Neural progenitor cell (in vitro differentiated cells): ENCODE measurements at regions not wholly inside any gene's neighbourhood (a gene's known extent, or its start where the extent isn't known, plus 50 kb on each side); places are given as distances from the start of the nearest gene placed in this dataset.

Experiments used
- DNase-seq: peaks from one replicate; pipeline ENCODE4 v3.0.0-alpha.2; 2016; ENCODE audit warnings: low spot score
- H2AFZ ChIP-seq: fragments of 200-600 bp; sonication (generic); replicated peaks from 2 replicates; pipeline ENCODE4 v1.6.1; 2016; ENCODE audit warnings: antibody characterized with exemption
- H3F3A ChIP-seq: fragments of 200-600 bp; sonication (generic); 2 replicates; pipeline ENCODE4 v1.6.1; 2016; ENCODE audit warnings: antibody characterized with exemption, low read depth
- H3K27ac ChIP-seq: fragments of 200-600 bp; sonication (generic); 2 replicates; pipeline ENCODE4 v1.5.1; 2016; ENCODE audit warnings: mild to moderate bottlenecking
- H3K27me3 ChIP-seq: fragments of 200-600 bp; sonication (generic); 2 replicates; pipeline ENCODE4 v1.6.1; 2016; ENCODE audit warnings: mild to moderate bottlenecking, moderate library complexity
- H3K36me3 ChIP-seq: fragments of 200-600 bp; sonication (generic); 2 replicates; pipeline ENCODE4 v1.5.1; 2016
- H3K4me1 ChIP-seq: fragments of 200-600 bp; sonication (generic); 2 replicates; pipeline ENCODE4 v1.6.1; 2016; ENCODE audit warnings: mixed run types
- H3K4me2 ChIP-seq: fragments of 200-600 bp; sonication (generic); 2 replicates; pipeline ENCODE4 v1.6.1; 2016
- H3K4me3 ChIP-seq: fragments of 200-600 bp; sonication (generic); 2 replicates; pipeline ENCODE4 v1.5.1; 2016
- H3K79me2 ChIP-seq: fragments of 200-600 bp; sonication (generic); 2 replicates; pipeline ENCODE4 v1.6.1; 2016; ENCODE audit warnings: low read depth
- H3K9ac ChIP-seq: fragments of 200-600 bp; sonication (generic); 2 replicates; pipeline ENCODE4 v1.6.1; 2016
- H3K9me3 ChIP-seq: fragments of 200-600 bp; sonication (generic); 2 replicates; pipeline ENCODE4 v1.5.1; 2016; ENCODE audit warnings: low read depth
- H4K20me1 ChIP-seq: fragments of 200-600 bp; sonication (generic); 2 replicates; pipeline ENCODE4 v1.6.1; 2016; ENCODE audit warnings: low read depth
- H3K27ac Mint-ChIP-seq: 3 replicates; pipeline ENCODE4 v1.8.0; 2021; ENCODE audit warnings: mixed read lengths
- H3K27me3 Mint-ChIP-seq: 2 replicates; pipeline ENCODE4 v1.8.0; 2022; ENCODE audit warnings: low read depth, mild to moderate bottlenecking, inconsistent platforms, moderate library complexity, mixed read lengths; ENCODE audit not compliant: insufficient read depth
- H3K36me3 Mint-ChIP-seq: 3 replicates; pipeline ENCODE4 v1.8.0; 2021; ENCODE audit warnings: mixed read lengths
- H3K4me1 Mint-ChIP-seq: 3 replicates; pipeline ENCODE4 v1.8.0; 2021; ENCODE audit warnings: mixed read lengths
- H3K4me3 Mint-ChIP-seq: 3 replicates; pipeline ENCODE4 v1.8.0; 2021; ENCODE audit warnings: mild to moderate bottlenecking, moderate library complexity, mixed read lengths
- H3K9me3 Mint-ChIP-seq: 3 replicates; pipeline ENCODE4 v1.8.0; 2020; ENCODE audit warnings: mixed read lengths
- EZH2 ChIP-seq: fragments of 200-600 bp; sonication (generic); IDR thresholded peaks from 2 replicates; pipeline ENCODE4 v1.6.1; 2017; ENCODE audit warnings: antibody characterized with exemption, mild to moderate bottlenecking, moderate library complexity
- EZH2phosphoT487 ChIP-seq: fragments of 200-600 bp; sonication (generic); IDR thresholded peaks from 2 replicates; pipeline ENCODE4 v1.6.1; 2017; ENCODE audit warnings: antibody characterized with exemption
- TF ChIP-seq, protein P1 (sequence below): fragments of 200-600 bp; sonication (generic); IDR thresholded peaks from 2 replicates; pipeline ENCODE4 v1.5.1; 2017; ENCODE audit warnings: antibody characterized with exemption, mild to moderate bottlenecking

DNA sequence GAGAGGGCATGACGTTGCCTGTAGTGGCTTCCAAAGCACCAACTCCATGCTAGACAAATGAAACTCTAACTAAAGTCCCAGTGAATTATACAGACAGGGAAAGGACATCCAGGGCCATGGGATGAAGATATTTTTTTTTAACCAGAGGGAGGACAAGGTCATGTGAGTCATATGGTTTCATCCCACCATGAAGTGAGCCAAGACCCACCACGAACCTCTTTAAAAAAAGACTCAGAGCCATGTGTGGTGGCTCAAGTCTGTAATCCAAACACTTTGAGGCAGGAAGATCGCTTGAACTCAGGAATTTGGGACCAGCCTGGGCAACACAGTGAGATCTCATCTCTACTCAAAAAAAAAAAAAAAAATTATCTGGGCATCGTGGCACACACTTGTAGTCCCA, 115.2 kb downstream of the LIPG start:
- Histone ChIP-seq H3K36me3 (no peaks in the 10 kb centered on the region), H3K4me2 (no peak overlapping the region), H3K79me2 (no peaks in the 10 kb centered on the region), H3K4me3 (no peak overlapping the region), H3K4me1 (peaks cover 3% of the 10 kb centered on the region), H4K20me1 (no peaks in the 10 kb centered on the region), H3K9ac (no peak overlapping the region), H2AFZ (no peak overlapping the region), H3F3A (no peaks in the 10 kb centered on the region), H3K27ac (no peak overlapping the region), H3K27me3 (peaks cover 4% of the 10 kb centered on the region), H3K9me3 (no peaks in the 10 kb centered on the region)
- Mint-ChIP-seq H3K27me3 (peaks cover 13% of the 10 kb centered on the region), H3K4me3 (no peak overlapping the region), H3K9me3 (peaks cover 4% of the 10 kb centered on the region), H3K4me1 (peaks cover 26% of the 10 kb centered on the region), H3K36me3 (peaks cover 2% of the 10 kb centered on the region), H3K27ac (no peak overlapping the region)
- no peak for DNase-seq
- TF ChIP-seq EZH2phosphoT487 = no peak
- TF ChIP-seq EZH2 = no peak
- TF ChIP-seq, protein P1, sequence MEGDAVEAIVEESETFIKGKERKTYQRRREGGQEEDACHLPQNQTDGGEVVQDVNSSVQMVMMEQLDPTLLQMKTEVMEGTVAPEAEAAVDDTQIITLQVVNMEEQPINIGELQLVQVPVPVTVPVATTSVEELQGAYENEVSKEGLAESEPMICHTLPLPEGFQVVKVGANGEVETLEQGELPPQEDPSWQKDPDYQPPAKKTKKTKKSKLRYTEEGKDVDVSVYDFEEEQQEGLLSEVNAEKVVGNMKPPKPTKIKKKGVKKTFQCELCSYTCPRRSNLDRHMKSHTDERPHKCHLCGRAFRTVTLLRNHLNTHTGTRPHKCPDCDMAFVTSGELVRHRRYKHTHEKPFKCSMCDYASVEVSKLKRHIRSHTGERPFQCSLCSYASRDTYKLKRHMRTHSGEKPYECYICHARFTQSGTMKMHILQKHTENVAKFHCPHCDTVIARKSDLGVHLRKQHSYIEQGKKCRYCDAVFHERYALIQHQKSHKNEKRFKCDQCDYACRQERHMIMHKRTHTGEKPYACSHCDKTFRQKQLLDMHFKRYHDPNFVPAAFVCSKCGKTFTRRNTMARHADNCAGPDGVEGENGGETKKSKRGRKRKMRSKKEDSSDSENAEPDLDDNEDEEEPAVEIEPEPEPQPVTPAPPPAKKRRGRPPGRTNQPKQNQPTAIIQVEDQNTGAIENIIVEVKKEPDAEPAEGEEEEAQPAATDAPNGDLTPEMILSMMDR = no peak

DNA sequence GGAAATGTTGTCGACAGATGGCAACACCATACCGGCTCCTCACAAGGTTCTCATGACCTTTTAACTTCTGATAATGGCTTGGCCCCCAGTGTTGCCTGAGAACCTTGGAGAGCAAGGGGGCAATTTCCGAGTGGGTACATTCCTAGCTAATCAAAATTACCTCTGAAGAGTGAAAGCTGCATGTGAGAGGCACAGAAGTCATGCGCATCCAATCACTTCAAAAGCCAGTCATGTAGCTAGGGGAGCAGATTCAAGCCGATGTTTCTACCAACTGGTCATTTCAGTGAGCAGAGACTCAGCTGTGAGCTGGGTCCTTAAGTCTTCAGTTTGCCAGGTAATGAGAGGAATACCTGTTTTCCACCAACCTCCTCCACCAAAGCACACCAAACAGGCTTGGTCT, 111.4 kb downstream of the LIPG start:
- Histone ChIP-seq H3K27me3 (peaks cover 4% of the 10 kb centered on the region), H3K4me3 (no peak overlapping the region), H3K9ac (no peak overlapping the region), H3F3A (peaks cover 14% of the 10 kb centered on the region), H3K4me1 (peaks cover 16% of the 10 kb centered on the region), H3K36me3 (no peaks in the 10 kb centered on the region), H3K9me3 (no peaks in the 10 kb centered on the region), H3K27ac (no peak overlapping the region), H2AFZ (no peak overlapping the region), H3K4me2 (no peak overlapping the region), H3K79me2 (no peaks in the 10 kb centered on the region), H4K20me1 (peaks cover 7% of the 10 kb centered on the region)
- peaks cover 3% of the 10 kb centered on the region for H3K9me3 Mint-ChIP-seq
- peaks cover 14% of the 10 kb centered on the region for H3K27me3 Mint-ChIP-seq
- peaks cover 2% of the 10 kb centered on the region for H3K36me3 Mint-ChIP-seq
- H3K4me1 Mint-ChIP-seq = peaks cover 34% of the 10 kb centered on the region
- H3K27ac Mint-ChIP-seq = no peak overlapping the region
- H3K4me3 Mint-ChIP-seq = no peak overlapping the region
- no peak for DNase-seq
- TF ChIP-seq EZH2 = no peak
- TF ChIP-seq, protein P1 = no peak
- no peak for TF ChIP-seq EZH2phosphoT487

DNA sequence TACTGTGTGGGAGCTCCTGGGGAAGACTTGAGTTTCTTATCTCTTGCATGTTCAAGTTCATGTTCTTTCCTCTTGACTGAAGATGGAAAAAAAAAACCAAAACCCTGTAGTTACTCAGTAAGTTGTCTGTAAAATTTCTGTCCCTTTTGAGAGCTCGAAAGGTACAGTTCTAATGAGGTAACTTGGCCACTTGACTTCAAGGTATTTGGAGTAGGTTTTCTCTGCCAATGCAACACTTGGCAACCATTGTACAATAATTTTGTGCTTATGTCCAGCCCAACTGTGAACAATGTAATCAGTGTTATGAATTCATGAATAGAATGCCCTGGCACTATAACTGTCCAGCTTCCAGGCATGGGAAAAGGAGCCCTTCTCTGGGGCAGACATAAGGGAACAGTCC, 111.0 kb downstream of the LIPG start:
- no peak overlapping the region for H3K4me2 ChIP-seq
- peaks cover 16% of the 10 kb centered on the region for H3F3A ChIP-seq
- no peaks in the 10 kb centered on the region for H3K9me3 ChIP-seq
- TF ChIP-seq, protein P1 = no peak
- no peak for TF ChIP-seq EZH2
- no peak for TF ChIP-seq EZH2phosphoT487
- no peak overlapping the region for H2AFZ ChIP-seq
- H3K9me3 Mint-ChIP-seq = peaks cover 3% of the 10 kb centered on the region
- no peak overlapping the region for H3K4me3 ChIP-seq
- H4K20me1 ChIP-seq = peaks cover 7% of the 10 kb centered on the region
- H3K9ac ChIP-seq = no peak overlapping the region
- peaks cover 16% of the 10 kb centered on the region for H3K4me1 ChIP-seq
- peaks cover 2% of the 10 kb centered on the region for H3K36me3 Mint-ChIP-seq
- H3K27me3 Mint-ChIP-seq = peaks cover 14% of the 10 kb centered on the region
- peaks cover 32% of the 10 kb centered on the region for H3K4me1 Mint-ChIP-seq
- no peak overlapping the region for H3K27ac ChIP-seq
- no peak overlapping the region for H3K27ac Mint-ChIP-seq
- no peak for DNase-seq
- no peak overlapping the region for H3K4me3 Mint-ChIP-seq
- H3K79me2 ChIP-seq = no peaks in the 10 kb centered on the region
- peaks cover 4% of the 10 kb centered on the region for H3K27me3 ChIP-seq
- no peaks in the 10 kb centered on the region for H3K36me3 ChIP-seq
